PC-3 (cell line): ENCODE measurements at regions not wholly inside any gene's neighbourhood (a gene's known extent, or its start where the extent isn't known, plus 50 kb on each side); places are given as distances from the start of the nearest gene placed in this dataset.

ENCODE experiments used
- EZH2 ChIP-seq: fragments of 300-600 bp; sonication (generic); IDR thresholded peaks from one replicate; pipeline ENCODE4 v1.6.1; 2017; ENCODE audit warnings: antibody characterized with exemption, mild to moderate bottlenecking, low read length; ENCODE audit not compliant: unreplicated experiment
- TF ChIP-seq, protein P1 (sequence below): fragments of 300-600 bp; sonication (generic); conservative IDR thresholded peaks from 2 replicates; pipeline ENCODE4 v1.5.1; 2017; ENCODE audit warnings: antibody characterized with exemption, low read depth, mild to moderate bottlenecking, low read length

DNA sequence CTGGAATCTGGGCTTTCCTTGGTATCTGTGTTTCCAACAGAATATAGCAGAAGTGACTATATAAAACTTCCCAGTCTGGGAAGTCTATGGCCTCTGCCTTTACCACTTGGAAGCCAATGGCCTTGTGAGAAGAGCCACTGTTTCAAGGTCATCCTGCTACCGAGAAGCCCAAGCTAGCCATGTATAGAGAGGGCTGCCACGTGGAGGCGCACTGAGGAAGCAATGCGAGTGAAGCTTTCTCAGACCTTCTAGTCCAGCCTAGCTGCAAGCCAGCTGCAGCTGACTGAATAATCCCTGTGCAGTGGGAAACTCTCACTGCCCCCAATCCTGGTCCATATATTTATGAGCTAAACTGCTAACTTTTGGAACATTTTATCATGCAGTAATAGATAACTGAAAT is 661.8 kb upstream of the RIOK2 start:
- TF ChIP-seq, protein P1, sequence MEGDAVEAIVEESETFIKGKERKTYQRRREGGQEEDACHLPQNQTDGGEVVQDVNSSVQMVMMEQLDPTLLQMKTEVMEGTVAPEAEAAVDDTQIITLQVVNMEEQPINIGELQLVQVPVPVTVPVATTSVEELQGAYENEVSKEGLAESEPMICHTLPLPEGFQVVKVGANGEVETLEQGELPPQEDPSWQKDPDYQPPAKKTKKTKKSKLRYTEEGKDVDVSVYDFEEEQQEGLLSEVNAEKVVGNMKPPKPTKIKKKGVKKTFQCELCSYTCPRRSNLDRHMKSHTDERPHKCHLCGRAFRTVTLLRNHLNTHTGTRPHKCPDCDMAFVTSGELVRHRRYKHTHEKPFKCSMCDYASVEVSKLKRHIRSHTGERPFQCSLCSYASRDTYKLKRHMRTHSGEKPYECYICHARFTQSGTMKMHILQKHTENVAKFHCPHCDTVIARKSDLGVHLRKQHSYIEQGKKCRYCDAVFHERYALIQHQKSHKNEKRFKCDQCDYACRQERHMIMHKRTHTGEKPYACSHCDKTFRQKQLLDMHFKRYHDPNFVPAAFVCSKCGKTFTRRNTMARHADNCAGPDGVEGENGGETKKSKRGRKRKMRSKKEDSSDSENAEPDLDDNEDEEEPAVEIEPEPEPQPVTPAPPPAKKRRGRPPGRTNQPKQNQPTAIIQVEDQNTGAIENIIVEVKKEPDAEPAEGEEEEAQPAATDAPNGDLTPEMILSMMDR: no peak
- no peak for TF ChIP-seq EZH2
